Naive thymus-derived CD4-positive, alpha-beta T cell (primary cell): ENCODE measurements at regions not wholly inside any gene's neighbourhood (a gene's known extent, or its start where the extent isn't known, plus 50 kb on each side); places are given as distances from the start of the nearest gene placed in this dataset.

Experiments used
- ATAC-seq: fragments of 150-1000 bp; cut with Tn5 transposase; 2 replicates; pipeline ENCODE4 v1.10.0; 2021; ENCODE audit warnings: mild to moderate bottlenecking, moderate library complexity
- CTCF ChIA-PET: fragments of 350-600 bp; sonication (Branson Sonifier 250); formaldehyde crosslinking; loops from one replicate; lab custom pipeline; 2021; ENCODE audit warnings: antibody characterized with exemption; lab: Charles Lee
- POLR2A ChIA-PET: fragments of 350-600 bp; sonication (Branson Sonifier 250); formaldehyde crosslinking; loops from one replicate; lab custom pipeline; 2021; ENCODE audit warnings: antibody characterized with exemption, inconsistent platforms; lab: Charles Lee
- DNase-seq, 9 donors: peaks; one replicate each; pipeline versions ENCODE4 v3.0.0 to v3.0.0-alpha.2; 2020 to 2022; ENCODE audit warnings: mixed read lengths in 1 of 9
- H3K27ac ChIP-seq: one replicate; pipeline ENCODE4 v1.7.0; 2013; ENCODE audit warnings: mild to moderate bottlenecking, low read depth, low read length, moderate library complexity
- H3K27me3 ChIP-seq, 2 donors: one replicate each; pipeline ENCODE4 v1.7.0; 2013; ENCODE audit warnings: low read length in 2 of 2, mild to moderate bottlenecking in 2 of 2, moderate library complexity in 2 of 2; ENCODE audit not compliant: control insufficient read depth in 2 of 2, insufficient read depth in 2 of 2
- H3K36me3 ChIP-seq, 3 experiments: 1 replicate in 2 of 3; 2 replicates in 1 of 3; pipeline ENCODE4 v1.7.0; 2013; ENCODE audit warnings: low read length in 3 of 3, mild to moderate bottlenecking in 3 of 3, moderate library complexity in 1 of 3; ENCODE audit not compliant: insufficient read depth in 3 of 3, control insufficient read depth in 2 of 3
- H3K4me1 ChIP-seq, 2 donors: one replicate each; pipeline ENCODE4 v1.7.0; 2013; ENCODE audit warnings: low read length in 2 of 2, mild to moderate bottlenecking in 2 of 2, moderate library complexity in 1 of 2; ENCODE audit not compliant: control insufficient read depth in 2 of 2, insufficient read depth in 2 of 2
- H3K4me3 ChIP-seq: 2 replicates; pipeline ENCODE4 v1.7.0; 2013; ENCODE audit warnings: mild to moderate bottlenecking, low read length
- H3K9me3 ChIP-seq, 3 experiments: 1 replicate in 2 of 3; 2 replicates in 1 of 3; pipeline ENCODE4 v1.7.0; 2013; ENCODE audit warnings: low read length in 3 of 3; ENCODE audit not compliant: control insufficient read depth in 2 of 3
- H3K27ac Mint-ChIP-seq, 9 donors: one replicate each; pipeline ENCODE4 v1.8.0; 2020 to 2022; ENCODE audit warnings: mixed read lengths in 9 of 9, mild to moderate bottlenecking in 8 of 9, moderate library complexity in 5 of 9, inconsistent platforms in 2 of 9
- H3K27me3 Mint-ChIP-seq, 5 donors: one replicate each; pipeline ENCODE4 v1.8.0; 2021 to 2022; ENCODE audit warnings: mixed read lengths in 5 of 5, mild to moderate bottlenecking in 1 of 5
- H3K36me3 Mint-ChIP-seq, 5 donors: one replicate each; pipeline ENCODE4 v1.8.0; 2020 to 2022; ENCODE audit warnings: mixed read lengths in 5 of 5, mild to moderate bottlenecking in 3 of 5, inconsistent platforms in 1 of 5
- H3K4me1 Mint-ChIP-seq, 7 donors: one replicate each; pipeline ENCODE4 v1.8.0; 2020 to 2022; ENCODE audit warnings: mixed read lengths in 7 of 7, mild to moderate bottlenecking in 3 of 7, inconsistent platforms in 1 of 7
- H3K4me3 Mint-ChIP-seq, 10 donors: one replicate each; pipeline ENCODE4 v1.8.0; 2020 to 2022; ENCODE audit warnings: mild to moderate bottlenecking in 10 of 10, mixed read lengths in 10 of 10, moderate library complexity in 6 of 10, inconsistent platforms in 2 of 10
- H3K9me3 Mint-ChIP-seq, 11 donors: one replicate each; pipeline ENCODE4 v1.8.0; 2020 to 2022; ENCODE audit warnings: mixed read lengths in 11 of 11, mild to moderate bottlenecking in 4 of 11, inconsistent platforms in 1 of 11, moderate library complexity in 1 of 11
- intact Hi-C, 2 donors: fragments of 100-400 bp; cut with micrococcal nuclease; formaldehyde crosslinking; loops; one replicate each; pipeline ENCODE4 v1.15.1; 2023

- intact Hi-C loops: loop anchor here in 1 of 2 donors (5.0 kb wide), 1 partner anchor 1327 kb away; no protein-coding TSS in a partner anchor
- no peaks in the 10 kb centered on the region for H3K9me3 Mint-ChIP-seq
- Histone ChIP-seq H3K9me3 (no peaks in the 10 kb centered on the region), H3K36me3 (no peaks in the 10 kb centered on the region), H3K4me3 (no peak overlapping the region), H3K4me1 (no peaks in the 10 kb centered on the region), H3K27me3 (no peaks in the 10 kb centered on the region), H3K27ac (no peak overlapping the region)
- H3K4me3 Mint-ChIP-seq: no peak overlapping the region
- peaks cover 0 to 28% (median 16%) of the 10 kb centered on the region in 5 donors for H3K27me3 Mint-ChIP-seq
- POLR2A ChIA-PET: no interaction called here
- no peak overlapping the region for H3K27ac Mint-ChIP-seq
- DNase-seq (no peak), ATAC-seq (no peak)
- CTCF ChIA-PET: no interaction called here
- no peaks in the 10 kb centered on the region for H3K4me1 Mint-ChIP-seq
- H3K36me3 Mint-ChIP-seq: no peaks in the 10 kb centered on the region
These were observed 186.6 kb downstream of the MOXD1 start for GRCh38 chr6:132214716-132215115.

- Histone ChIP-seq H3K9me3 (no peaks in the 10 kb centered on the region), H3K4me3 (no peak overlapping the region), H3K4me1 (no peaks in the 10 kb centered on the region), H3K27ac (no peak overlapping the region), H3K36me3 (no peaks in the 10 kb centered on the region), H3K27me3 (no peaks in the 10 kb centered on the region)
- Mint-ChIP-seq H3K27me3 (peaks cover 0 to 28% (median 20%) of the 10 kb centered on the region in 5 donors), H3K9me3 (no peaks in the 10 kb centered on the region), H3K4me1 (no peaks in the 10 kb centered on the region), H3K36me3 (no peaks in the 10 kb centered on the region), H3K4me3 (no peak overlapping the region), H3K27ac (no peak overlapping the region)
- ChIA-PET POLR2A (no interaction called here), CTCF (no interaction called here)
- ATAC-seq (no peak), DNase-seq (no peak)
- intact Hi-C loops: no loop called here
These were observed 187.5 kb downstream of the MOXD1 start for GRCh38 chr6:132213732-132214131.

- intact Hi-C loops: no loop called here
- Histone ChIP-seq H3K4me3 (no peak overlapping the region), H3K9me3 (no peaks in the 10 kb centered on the region), H3K36me3 (no peaks in the 10 kb centered on the region), H3K27me3 (no peaks in the 10 kb centered on the region), H3K4me1 (no peaks in the 10 kb centered on the region), H3K27ac (no peak overlapping the region)
- ChIA-PET POLR2A (no interaction called here), CTCF (no interaction called here)
- ATAC-seq (no peak), DNase-seq (no peak)
- Mint-ChIP-seq H3K27me3 (peaks cover 0 to 28% (median 15%) of the 10 kb centered on the region in 5 donors), H3K9me3 (peaks cover 0 to 2% (median 0%) of the 10 kb centered on the region in 11 donors), H3K4me3 (no peak overlapping the region), H3K27ac (no peak overlapping the region), H3K4me1 (no peaks in the 10 kb centered on the region), H3K36me3 (no peaks in the 10 kb centered on the region)
These were observed 188.1 kb downstream of the MOXD1 start for GRCh38 chr6:132213191-132213590.

- intact Hi-C loops: no loop called here
- CTCF ChIA-PET: no interaction called here
- POLR2A ChIA-PET: no interaction called here
These were observed 190.2 kb downstream of the MOXD1 start for GRCh38 chr6:132210886-132211563.

GRCh38 chr6:132209351-132209750 lies 191.9 kb downstream of the MOXD1 start:
- POLR2A ChIA-PET: no interaction called here

More at GRCh38 chr6:132210886-132211563, 190.2 kb downstream of the MOXD1 start:
- no peaks in the 10 kb centered on the region for H3K4me1 ChIP-seq
- H3K9me3 ChIP-seq: no peaks in the 10 kb centered on the region
- peaks cover 0 to 2% (median 0%) of the 10 kb centered on the region in 11 donors for H3K9me3 Mint-ChIP-seq
- peaks cover 5 to 44% (median 26%) of the 10 kb centered on the region in 5 donors for H3K27me3 Mint-ChIP-seq
- ATAC-seq (no peak), DNase-seq (no peak)
- H3K4me3 Mint-ChIP-seq: no peak overlapping the region
- no peak overlapping the region for H3K27ac ChIP-seq
- H3K27me3 ChIP-seq: no peaks in the 10 kb centered on the region
- no peaks in the 10 kb centered on the region for H3K4me1 Mint-ChIP-seq
- no peaks in the 10 kb centered on the region for H3K36me3 Mint-ChIP-seq
- H3K27ac Mint-ChIP-seq: no peak overlapping the region
- no peaks in the 10 kb centered on the region for H3K36me3 ChIP-seq
- no peak overlapping the region for H3K4me3 ChIP-seq

GRCh38 chr6:132207991-132208390 lies 193.3 kb downstream of the MOXD1 start:
- Histone ChIP-seq H3K4me1 (no peaks in the 10 kb centered on the region), H3K36me3 (no peaks in the 10 kb centered on the region), H3K9me3 (no peaks in the 10 kb centered on the region), H3K27ac (no peak overlapping the region), H3K4me3 (no peak overlapping the region), H3K27me3 (no peaks in the 10 kb centered on the region)
- H3K36me3 Mint-ChIP-seq: no peaks in the 10 kb centered on the region
- peaks cover 5 to 32% (median 7%) of the 10 kb centered on the region in 5 donors for H3K27me3 Mint-ChIP-seq
- H3K4me3 Mint-ChIP-seq: no peak overlapping the region
- no peak for DNase-seq
- no peak overlapping the region for H3K27ac Mint-ChIP-seq
- H3K4me1 Mint-ChIP-seq: no peaks in the 10 kb centered on the region
- ATAC-seq: no peak
- H3K9me3 Mint-ChIP-seq: peaks cover 0 to 4% (median 0%) of the 10 kb centered on the region in 11 donors
- POLR2A ChIA-PET: no interaction called here
- CTCF ChIA-PET: no interaction called here
- intact Hi-C loops: no loop called here

More at GRCh38 chr6:132209351-132209750, 191.9 kb downstream of the MOXD1 start:
- Histone ChIP-seq H3K36me3 (no peaks in the 10 kb centered on the region), H3K4me1 (no peaks in the 10 kb centered on the region), H3K27ac (no peak overlapping the region), H3K4me3 (no peak overlapping the region), H3K27me3 (no peaks in the 10 kb centered on the region), H3K9me3 (no peaks in the 10 kb centered on the region)
- ATAC-seq (no peak), DNase-seq (no peak)
- Mint-ChIP-seq H3K4me1 (no peaks in the 10 kb centered on the region), H3K27me3 (peaks cover 5 to 35% (median 15%) of the 10 kb centered on the region in 5 donors), H3K4me3 (no peak overlapping the region), H3K36me3 (no peaks in the 10 kb centered on the region), H3K27ac (no peak overlapping the region), H3K9me3 (peaks cover 0 to 3% (median 0%) of the 10 kb centered on the region in 11 donors)
- CTCF ChIA-PET: no interaction called here
- intact Hi-C loops: no loop called here

GRCh38 chr6:132205946-132206345 lies 195.3 kb downstream of the MOXD1 start:
- CTCF ChIA-PET: interaction anchor here (0.6 kb wide), 1 partner anchor 511 kb away, joined by 3 read pairs; no protein-coding TSS in a partner anchor
- Histone ChIP-seq H3K36me3 (no peaks in the 10 kb centered on the region), H3K4me3 (no peak overlapping the region), H3K9me3 (no peaks in the 10 kb centered on the region), H3K27ac (no peak overlapping the region), H3K27me3 (no peaks in the 10 kb centered on the region), H3K4me1 (no peaks in the 10 kb centered on the region)
- H3K4me1 Mint-ChIP-seq: no peaks in the 10 kb centered on the region
- no peaks in the 10 kb centered on the region for H3K36me3 Mint-ChIP-seq
- H3K9me3 Mint-ChIP-seq: peaks cover 0 to 4% (median 0%) of the 10 kb centered on the region in 11 donors
- H3K27ac Mint-ChIP-seq: no peak overlapping the region
- intact Hi-C loops: no loop called here
- ATAC-seq (no peak), DNase-seq (no peak)
- H3K27me3 Mint-ChIP-seq: peaks cover 5 to 32% (median 7%) of the 10 kb centered on the region in 5 donors
- POLR2A ChIA-PET: no interaction called here
- H3K4me3 Mint-ChIP-seq: no peak overlapping the region
